IPS DF 4.7 (cell line): ENCODE measurements at regions not wholly inside any gene's neighbourhood (a gene's known extent, or its start where the extent isn't known, plus 50 kb on each side); places are given as distances from the start of the nearest gene placed in this dataset.
"Not testable (repeated sequence)": the region's sequence is repeated elsewhere in the genome, so short reads cannot be mapped to it uniquely, and the experiment has no call there.

Experiments used
- DNase-seq: peaks from one replicate; pipeline ENCODE4 v3.0.0-alpha.2; 2013; ENCODE audit warnings: low spot score; ENCODE audit errors: extremely low read depth

GRCh38 chr2:240252872-240253511 lies 112.5 kb upstream of the OTOS start:
- no peak for DNase-seq

DNA sequence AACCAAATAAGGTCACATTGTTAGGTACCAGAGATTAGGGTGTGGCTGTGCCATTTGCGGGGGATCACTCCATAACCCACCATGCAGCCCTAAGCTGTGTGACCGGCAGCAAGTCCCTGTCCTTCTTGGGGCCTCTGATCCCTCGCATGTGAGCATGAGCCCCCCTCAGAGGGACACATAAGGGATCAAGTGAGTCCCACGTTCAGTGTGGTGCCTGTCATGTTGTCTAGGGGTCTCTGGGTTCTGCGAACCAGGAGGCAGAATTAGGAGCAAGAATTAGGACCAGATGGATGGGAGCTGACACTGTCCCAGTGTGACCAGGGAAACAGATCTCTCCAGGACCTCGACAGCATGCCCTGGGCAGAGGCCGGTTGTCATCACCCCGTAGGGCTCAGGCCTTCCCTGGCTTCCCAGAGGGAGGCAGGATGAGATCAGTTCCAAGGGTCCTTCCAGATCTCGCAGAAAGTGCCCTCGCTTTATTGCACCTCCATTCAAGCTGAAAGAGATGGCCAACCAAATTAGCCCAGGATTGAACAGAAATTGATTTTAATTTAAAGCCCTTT lies 113.2 kb upstream of the OTOS start:
- DNase-seq: no peak

GRCh38 chr2:240254337-240255164 lies 114.1 kb upstream of the OTOS start:
- no peak for DNase-seq

- no peak for DNase-seq
Measured at GRCh38 chr2:240255165-240255491, 114.7 kb upstream of the OTOS start.

DNA sequence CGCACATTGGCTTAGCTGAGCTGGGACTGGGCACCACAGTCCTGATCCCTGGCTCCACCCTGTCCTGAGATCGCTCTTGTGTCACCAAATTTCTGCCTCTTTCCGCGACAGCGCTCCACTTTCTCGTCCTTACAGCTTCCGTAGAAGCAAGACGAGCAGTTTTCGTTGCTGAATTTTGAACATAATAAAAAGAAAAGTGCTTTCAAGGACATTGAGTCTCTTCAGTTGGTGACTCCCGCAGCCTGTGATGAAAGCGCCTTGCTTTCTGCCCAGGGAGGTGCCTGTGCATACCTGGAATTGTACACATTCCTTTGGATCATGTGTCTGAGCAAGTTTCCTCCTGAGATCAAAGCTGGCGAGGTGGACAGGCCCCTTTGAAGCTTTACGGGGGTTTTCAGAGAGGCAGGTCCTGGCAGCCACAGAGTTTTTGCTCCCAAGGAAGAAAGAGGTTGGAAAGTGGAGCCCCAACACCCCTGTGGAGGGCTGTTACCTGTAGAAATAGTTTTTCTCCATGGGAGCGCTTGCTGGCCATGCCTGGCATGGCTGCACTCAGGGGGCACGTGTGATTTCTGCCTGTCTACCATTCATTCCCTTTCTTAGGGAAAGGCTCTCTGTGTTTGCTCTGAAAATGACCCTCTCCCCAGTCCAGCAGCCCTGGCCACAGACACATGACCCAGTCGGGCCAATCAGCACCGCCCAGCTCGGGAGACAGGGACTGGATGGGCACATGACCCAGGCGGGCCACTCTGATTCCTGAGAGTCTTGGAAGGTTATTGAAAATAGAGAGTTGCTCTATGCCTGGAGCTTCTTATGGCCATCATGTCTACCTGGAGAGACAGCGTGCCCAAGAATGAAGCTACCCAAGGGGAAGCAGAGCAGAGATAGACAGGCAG lies 115.6 kb upstream of the OTOS start:
- no peak for DNase-seq

DNA sequence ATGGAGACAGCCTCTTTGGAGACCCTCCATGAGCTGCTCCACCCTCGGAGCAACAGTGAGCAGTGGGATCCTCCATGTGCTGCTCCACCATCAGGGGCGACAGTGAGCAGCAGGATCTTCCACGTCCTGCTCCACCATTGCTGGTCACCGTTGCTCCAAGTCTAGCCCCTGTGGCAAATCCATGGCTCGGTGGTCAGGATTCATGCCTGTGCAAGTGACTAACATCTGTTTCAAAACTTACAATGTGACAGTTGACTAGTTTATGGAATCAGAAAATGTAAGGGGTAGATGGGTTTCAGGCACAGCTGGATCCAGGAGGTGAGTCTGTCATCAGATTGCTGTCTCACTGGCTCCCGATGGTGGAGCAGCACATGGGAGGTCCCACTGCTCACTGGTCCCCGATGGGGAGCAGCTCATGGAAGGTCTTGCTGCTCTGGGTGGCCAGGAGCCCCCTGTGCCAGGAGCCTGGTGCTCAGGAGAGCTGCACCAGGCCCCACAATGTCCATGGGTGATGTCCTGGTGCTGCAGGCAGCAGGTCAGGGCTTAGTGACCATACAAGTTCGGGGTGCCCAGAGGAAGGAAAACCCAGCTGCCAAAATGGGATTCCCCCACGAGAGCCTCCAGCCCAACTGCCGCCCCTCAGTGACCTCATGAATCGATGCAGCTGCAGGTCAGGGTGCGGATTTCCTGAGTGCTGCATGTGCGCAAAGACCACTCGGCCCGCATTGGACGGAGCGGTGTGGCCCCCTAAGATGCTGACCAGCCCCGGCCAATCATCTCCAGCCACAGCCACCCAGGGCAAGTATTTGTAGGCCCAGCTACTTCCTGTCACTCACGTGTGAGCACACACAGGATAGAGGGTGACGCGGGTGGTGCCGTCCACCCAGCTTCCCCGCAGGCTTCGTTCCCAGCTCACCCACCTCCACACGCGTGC lies 116.5 kb upstream of the OTOS start:
- DNase-seq: no peak

DNA sequence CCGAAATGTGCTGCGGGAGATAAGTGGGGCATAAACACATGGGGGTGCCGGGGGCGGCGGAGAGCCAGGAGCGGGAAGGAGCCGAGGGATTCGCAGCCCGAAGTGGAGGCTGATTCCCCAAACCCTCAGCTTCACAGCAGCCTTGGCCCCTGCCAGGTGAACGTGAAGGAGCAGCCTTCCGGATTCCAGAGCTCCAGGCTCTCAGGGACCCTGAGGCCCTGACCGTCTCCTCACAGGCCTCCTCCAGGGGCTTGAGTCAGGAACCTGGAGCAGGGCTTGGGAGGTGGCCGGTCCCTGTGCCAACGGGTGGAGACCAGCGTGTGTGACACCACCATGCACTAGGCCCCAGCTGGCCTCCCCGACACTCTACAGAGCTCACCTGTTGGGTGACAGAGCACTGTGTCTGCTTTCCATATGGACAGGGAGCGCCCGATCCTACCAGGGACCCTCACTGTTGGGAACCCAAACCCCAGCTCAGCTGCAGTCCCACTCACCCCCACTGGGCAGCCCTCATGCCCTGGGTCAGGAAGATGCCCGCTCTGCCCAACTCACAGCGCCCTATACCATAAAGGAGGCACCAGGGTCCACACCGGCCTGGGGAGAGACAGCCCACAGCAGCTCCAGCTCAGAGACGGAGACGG lies 117.6 kb upstream of the OTOS start:
- no peak for DNase-seq

DNA sequence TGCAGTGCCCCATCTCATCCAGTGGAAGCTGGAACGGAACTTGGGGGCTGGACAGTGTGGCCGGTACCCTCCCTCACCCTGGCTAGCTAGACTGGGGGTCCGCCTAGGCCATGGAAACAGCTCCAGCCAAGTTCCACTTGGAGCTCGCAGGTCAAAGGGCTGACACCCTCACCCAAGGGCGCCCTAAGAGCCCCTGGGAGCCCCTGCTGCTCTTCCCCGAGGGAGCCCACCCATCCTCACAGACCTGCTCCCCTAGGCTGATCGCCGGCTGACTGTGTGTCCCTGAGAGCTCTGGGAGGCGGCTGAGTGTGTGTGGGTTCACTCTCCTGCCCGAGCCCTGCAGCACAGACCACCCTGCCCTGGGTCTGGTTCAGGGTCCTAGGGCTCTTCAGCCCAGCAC lies 118.2 kb upstream of the OTOS start:
- no peak for DNase-seq

GRCh38 chr2:240259201-240259923 lies 118.9 kb upstream of the OTOS start:
- no peak for DNase-seq

DNA sequence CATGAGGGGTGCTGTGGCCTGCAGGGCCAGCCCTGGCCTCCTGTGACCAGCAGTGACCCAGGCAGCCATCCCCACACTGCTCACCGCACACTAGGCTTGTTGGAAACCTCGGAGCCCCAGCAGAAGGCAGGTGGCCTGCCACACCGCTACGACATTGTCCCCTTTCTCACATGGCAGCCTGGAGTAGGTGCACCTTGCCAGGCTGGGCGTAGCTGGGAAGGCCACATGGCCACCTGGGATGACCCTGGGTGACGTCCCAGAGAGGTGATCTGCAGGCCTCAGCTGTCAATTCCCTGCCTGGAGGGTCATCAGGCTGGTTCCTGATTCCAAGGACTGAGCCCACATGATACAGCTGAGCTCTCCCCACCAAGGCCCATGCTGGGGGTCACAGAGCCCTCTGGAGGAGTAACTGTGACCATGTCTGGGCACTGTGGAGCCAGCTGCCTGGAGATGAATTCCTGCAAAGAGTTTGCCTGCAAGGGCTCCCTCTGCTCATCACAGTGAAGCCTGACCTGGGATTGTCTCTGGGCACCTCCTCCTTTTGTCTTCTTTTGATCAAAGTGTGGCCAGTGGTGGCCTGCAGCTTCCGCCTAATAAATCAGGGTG lies 119.6 kb upstream of the OTOS start:
- DNase-seq: no peak

- no peak for DNase-seq
Measured at GRCh38 chr2:240260664-240261063, 120.2 kb upstream of the OTOS start.

DNA sequence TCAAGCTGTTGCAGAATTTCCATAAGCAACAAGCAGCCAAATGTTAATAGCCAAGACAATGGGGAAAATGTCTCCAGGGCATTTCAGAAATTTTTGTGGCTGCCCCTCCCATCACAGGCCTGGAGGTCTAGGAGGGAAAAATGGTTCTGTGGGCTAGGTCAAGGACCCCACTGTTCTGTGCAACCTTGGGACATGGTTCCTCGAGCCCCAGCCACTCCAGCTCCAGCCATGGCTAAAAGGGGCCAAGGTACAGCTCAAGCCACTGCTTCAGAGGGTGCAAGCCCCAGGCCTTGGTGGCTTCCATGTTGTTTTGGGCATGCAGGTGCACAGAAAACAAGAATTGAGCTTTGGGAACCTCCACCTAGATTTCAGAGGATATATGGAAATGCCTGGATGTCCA lies 122.1 kb upstream of the OTOS start:
- DNase-seq: not testable (repeated sequence)

GRCh38 chr2:240269380-240269779 lies 128.9 kb upstream of the OTOS start:
- no peak for DNase-seq

DNA sequence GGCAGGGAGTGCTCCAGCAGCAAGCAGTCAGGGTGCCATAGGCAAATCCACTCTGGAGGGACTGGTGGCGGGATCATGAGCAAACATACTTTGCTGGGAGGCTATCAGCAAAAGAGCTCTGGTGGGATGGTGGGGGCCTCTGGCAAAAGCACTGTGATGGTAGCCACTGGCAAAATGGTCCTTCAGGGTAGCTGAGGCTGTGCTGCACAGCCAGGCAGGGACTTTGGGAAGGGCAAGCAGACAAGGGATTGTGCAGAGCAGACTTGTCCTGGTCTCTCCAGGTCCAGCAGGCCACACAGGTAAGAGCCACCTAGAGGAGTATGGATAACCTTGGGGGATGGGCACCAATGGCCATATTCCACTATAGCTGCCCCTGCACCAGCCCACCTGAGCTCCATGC lies 129.4 kb upstream of the OTOS start:
- DNase-seq: no peak

- DNase-seq: no peak
Measured at GRCh38 chr2:240271716-240272341, 131.4 kb upstream of the OTOS start.

- no peak for DNase-seq
Measured at GRCh38 chr2:240275386-240275785, 134.9 kb upstream of the OTOS start.

GRCh38 chr2:240277073-240277806 lies 136.8 kb upstream of the OTOS start:
- DNase-seq: no peak
